DMS114 treated with DMSO at 0.1 percent for 48 hours (cell line): ENCODE measurements at regions not wholly inside any gene's neighbourhood (a gene's known extent, or its start where the extent isn't known, plus 50 kb on each side); places are given as distances from the start of the nearest gene placed in this dataset.

ENCODE experiments used
- DNase-seq: peaks from one replicate; lab custom pipeline; 2025; ENCODE audit not compliant: unreplicated experiment; lab: John Stamatoyannopoulos, UW

DNA sequence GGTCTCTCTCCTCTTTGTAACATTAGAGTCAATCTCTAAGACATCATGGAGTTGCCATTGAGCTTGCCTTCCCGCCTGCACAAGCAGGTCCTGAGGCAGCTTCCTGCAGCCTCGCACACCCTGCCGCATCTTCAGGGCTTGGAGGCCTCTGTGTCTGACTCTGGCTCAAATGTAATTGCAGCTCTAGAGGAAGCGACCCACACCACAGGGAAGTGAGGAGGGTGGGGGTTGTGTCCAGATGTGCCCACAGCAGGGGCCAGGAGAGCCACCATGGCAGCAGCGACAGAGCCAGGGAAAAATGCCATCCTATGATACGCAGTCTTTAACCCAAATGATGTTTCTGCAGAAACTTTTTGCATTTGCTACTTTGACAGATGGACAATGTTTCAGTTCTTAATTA lies 216.0 kb upstream of the ZNF32 start:
- DNase-seq = no peak

DNA sequence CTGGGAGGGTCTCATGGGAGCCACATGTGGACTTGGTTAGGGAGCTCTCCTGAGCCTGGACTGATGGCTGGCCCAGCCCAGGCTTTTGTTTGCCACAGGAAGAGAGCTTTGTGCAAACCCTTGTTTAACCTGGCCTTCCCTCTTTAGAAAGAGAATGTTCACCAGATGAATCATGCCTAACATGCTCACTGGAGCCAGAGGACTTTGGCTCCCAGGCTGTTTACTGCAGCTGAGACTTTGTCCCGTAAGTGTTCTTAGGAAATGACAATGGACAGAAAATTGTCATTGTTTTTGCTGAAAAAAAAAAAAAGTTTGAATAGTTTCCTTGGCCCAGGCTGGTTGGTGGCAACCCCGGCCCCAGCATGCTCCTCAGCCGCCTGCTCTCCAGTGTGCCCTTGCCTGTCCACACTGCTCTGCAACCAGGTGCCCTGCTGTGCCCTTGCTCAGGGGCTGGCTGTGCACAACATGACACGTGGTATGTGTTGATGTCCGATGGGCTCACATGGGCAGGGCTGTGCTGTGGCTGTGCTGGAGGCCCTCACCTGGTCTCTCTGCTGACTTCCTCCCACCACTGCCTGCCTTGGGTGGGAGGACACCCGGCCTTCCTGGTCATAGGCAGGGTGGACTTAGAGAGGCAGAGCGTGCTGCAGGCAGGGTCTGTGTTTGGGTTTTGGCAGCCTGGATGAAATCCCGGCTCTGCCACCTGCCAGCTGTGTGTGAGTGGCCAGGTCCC lies 215.3 kb upstream of the ZNF32 start:
- DNase-seq = no peak

- DNase-seq = no peak
Measured at GRCh38 chr10:43863270-43863669, 214.6 kb upstream of the ZNF32 start.

- no peak for DNase-seq
Measured at GRCh38 chr10:43862756-43863155, 214.1 kb upstream of the ZNF32 start.

- no peak for DNase-seq
Measured at GRCh38 chr10:43861966-43862751, 213.5 kb upstream of the ZNF32 start.

- no peak for DNase-seq
Measured at GRCh38 chr10:43859016-43859525, 210.4 kb upstream of the ZNF32 start.

- DNase-seq = no peak
Measured at GRCh38 chr10:43857931-43858315, 209.2 kb upstream of the ZNF32 start.

- DNase-seq = no peak
Measured at GRCh38 chr10:43857206-43857930, 208.7 kb upstream of the ZNF32 start.

DNA sequence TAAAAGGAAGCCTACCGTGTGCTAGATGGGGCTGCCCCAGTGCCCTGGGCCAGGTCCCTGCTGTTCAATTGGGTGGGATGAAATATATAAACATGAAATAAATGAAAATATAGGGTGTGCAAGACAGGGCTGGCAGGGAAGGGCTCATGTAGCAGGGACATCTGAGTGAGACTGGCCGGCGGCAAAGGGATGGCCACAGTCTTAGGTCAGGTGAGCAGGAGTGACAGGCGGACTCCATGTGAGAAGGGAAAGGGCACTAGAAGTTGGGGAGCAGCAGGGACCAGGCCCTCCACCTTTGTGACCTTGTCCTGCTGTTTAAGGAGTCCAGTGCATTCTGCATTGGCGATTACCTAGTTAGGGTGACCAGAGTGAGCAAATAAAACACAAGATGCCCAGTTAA lies 207.6 kb upstream of the ZNF32 start:
- DNase-seq = no peak

DNA sequence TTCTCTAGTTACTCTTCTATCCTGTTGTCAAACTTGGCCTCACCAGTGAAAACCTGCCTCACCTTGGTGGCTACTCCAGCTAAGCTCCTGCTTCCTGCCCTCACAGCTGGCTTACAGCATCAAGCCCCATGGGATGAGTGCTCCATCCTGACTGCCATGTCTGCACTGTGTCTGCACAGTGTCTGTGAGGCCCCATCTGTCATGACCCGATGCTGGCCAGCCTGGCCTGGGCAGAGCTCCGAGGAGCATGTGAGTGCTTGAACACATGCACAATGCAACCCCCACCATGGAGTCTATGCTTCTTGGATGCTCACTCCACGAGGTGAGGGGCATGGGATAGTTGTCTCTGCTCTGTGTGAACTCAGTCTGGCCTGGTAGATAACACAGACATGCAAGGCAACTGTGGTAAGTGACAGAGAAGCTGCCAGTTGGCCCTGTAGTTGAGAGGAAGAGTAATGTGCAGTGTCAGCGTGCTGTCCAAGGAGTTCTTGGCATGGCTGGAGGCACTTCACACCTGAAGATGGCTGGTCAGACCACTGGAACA lies 207.1 kb upstream of the ZNF32 start:
- DNase-seq = no peak

DNA sequence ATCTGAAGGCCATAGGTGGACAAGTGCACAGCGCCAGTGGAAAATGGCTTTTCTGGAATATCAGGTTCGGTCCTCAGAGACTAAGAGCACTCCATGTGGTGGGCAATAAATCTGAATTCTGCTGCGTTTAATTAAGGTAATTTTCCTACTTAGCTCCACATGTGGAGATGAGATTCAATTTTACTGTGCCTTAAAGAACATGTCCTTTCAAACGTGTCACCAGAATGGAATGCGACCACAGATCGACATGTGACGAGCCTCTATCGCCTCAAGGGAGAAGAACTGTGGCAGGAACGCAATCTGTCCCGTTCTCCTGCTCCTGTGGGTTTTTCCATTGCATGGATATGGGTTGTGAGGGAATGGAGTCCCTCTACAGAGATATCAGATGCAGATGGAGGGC lies 205.3 kb upstream of the ZNF32 start:
- DNase-seq = no peak

GRCh38 chr10:43853369-43853768 lies 204.7 kb upstream of the ZNF32 start:
- DNase-seq = no peak

DNA sequence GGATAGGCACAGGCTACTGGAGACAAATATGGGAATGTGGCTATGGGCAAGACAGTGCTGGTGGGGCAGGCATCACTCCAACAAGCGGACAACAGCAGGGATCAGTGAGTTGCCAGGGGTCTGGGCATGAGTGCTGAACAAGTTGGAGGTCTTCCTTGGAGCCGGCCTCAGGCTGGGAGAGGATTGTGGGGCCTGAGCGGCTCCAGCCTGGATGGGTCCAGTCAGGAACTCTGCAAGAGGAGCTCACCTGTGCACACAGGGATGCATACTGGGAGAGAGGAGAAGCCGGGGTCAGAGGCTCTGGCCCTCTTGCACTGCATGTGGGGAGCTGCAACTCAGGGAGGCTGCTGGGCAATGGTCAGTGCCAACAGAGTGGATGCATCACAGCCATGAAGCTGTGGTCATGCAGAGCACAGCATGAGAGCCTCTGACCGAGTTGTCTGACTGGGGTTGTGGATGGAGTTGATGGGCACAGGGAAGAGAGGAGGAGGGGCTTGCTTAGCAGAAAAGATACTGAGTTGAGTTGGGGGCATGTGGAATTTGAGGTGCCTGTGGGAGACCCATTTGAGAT lies 204.0 kb upstream of the ZNF32 start:
- no peak for DNase-seq

- no peak for DNase-seq
Measured at GRCh38 chr10:43852149-43852548, 203.5 kb upstream of the ZNF32 start.

DNA sequence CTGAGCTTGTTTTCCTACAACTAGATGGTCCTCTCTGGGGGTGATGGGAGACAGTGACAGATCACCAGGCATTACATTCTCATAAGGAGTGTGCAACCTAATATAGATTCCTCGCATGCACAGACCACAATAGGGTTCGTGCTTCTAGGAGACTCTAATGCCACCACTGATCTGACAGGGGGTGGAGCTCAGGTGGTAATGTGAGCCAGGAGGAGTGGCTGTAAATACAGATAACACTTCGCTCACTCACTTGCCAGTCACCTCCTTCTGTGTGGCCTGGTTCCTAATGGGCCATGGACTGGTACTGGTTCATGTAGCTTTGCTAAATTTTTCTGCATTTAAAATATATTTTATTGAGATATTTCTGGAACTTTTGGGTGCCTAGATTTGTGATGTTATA lies 202.3 kb upstream of the ZNF32 start:
- DNase-seq = no peak

DNA sequence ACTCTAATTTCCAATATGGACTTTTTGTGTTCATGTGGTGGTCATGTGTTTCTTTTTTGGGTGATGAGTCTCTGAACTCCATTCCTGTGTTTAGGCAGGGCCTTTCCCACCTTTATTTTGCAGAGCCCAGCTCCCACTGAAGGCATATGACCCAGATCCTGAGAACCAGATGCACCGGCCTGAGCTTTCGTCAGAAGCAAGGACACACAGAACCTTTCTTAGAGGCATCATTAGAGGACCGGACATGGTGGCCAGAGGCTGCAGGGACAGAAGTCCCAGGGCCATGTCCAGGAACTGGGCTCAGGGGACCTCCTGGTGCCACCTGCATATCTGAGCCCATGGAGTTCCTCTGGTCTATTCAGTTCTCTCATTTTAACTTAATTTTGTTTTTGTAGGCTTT lies 200.9 kb upstream of the ZNF32 start:
- no peak for DNase-seq

DNA sequence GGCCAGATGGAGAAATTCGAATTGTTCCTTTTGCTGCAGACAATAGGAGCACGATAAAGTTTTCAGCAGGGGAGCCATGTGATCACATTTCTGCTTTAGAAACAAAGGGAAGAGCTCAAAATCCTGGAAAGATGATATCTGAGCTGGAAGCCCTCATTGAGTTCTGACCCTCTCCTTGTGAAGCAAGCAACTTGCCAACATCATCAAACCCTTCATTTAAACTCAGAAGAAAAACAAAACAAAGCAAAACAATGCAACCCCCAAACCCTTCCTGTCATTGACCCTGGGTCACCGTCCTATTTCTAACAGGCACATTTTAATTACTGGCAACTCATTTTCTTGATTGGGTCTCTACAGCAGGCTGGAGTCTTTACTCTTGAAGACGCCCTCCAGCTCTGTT lies 198.3 kb upstream of the ZNF32 start:
- no peak for DNase-seq

DNA sequence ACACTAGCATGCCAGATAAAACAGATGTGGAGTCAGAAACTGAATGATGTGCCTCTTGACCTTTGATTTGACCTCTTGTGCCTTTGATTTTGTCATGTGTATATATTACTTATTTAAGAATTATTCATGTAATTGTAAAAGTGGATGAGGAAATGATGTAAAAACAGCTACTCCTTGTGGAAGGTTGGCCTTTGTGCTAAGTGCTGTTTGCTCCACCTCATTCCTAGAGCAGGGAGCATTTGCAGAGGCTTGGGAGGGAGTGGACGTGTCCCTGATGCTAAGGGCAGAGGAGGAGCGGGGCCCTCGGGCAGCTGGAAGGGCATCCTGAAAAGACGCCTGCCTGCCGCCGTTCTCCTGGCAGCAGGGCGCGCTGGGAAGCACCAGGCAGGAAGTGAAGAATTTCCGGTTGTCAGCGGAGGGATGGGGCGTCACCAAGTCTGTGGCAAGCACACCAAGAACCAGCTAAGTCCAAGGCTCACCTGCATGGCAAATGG lies 197.6 kb upstream of the ZNF32 start:
- DNase-seq = no peak

GRCh38 chr10:43845121-43845520 lies 196.4 kb upstream of the ZNF32 start:
- DNase-seq = no peak

DNA sequence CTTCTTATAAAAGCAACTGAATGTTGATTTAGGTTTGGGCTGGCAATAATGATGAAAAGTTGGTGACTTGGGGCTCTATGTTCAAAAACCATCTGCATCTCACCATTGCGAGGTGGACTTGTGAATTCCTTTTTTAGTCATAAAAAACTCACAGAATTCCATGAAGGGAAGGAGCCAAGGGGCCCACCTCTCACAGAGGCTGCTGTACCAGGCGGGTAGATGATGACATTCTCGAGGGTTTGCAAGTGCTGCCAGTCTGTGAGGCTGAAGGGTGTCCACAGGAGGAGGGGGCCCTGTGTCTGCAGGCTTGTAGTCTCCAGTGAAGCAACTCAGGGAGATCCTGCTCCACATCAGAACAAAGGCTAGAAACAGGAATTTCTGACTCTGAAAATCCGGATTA lies 195.5 kb upstream of the ZNF32 start:
- DNase-seq = no peak
